CD14-positive monocyte (primary cell): ENCODE measurements at regions not wholly inside any gene's neighbourhood (a gene's known extent, or its start where the extent isn't known, plus 50 kb on each side); places are given as distances from the start of the nearest gene placed in this dataset.

Source experiments
- DNase-seq, 3 donors: peaks; one replicate each; pipeline ENCODE4 v3.0.0-alpha.2; 2011 to 2022
- H2AFZ ChIP-seq: 2 replicates; pipeline ENCODE4 v1.6.0; 2012; ENCODE audit warnings: mild to moderate bottlenecking, low read depth, low read length, inconsistent platforms; ENCODE audit not compliant: insufficient read depth, poor library complexity, severe bottlenecking
- H3K27ac ChIP-seq, 2 donors: 1 replicate in 1 of 2; 2 replicates in 1 of 2; pipeline ENCODE4 v1.5.1; 2012 to 2013; ENCODE audit warnings: low read length in 2 of 2, control low read depth in 1 of 2, inconsistent platforms in 1 of 2, low read depth in 1 of 2, mild to moderate bottlenecking in 1 of 2
- H3K27me3 ChIP-seq, 2 donors: one replicate each; pipeline versions ENCODE4 v1.6.0 to v1.6.1; 2011 to 2013; ENCODE audit warnings: low read length in 2 of 2; ENCODE audit not compliant: control insufficient read depth in 2 of 2, insufficient read depth in 2 of 2
- H3K36me3 ChIP-seq, 2 donors: replicated peaks in 1 of 2; 1 replicate in 1 of 2; 2 replicates in 1 of 2; pipeline versions ENCODE4 v1.5.1 to v1.6.1; 2012 to 2013; ENCODE audit warnings: low read length in 2 of 2, control low read depth in 1 of 2, inconsistent platforms in 1 of 2, mild to moderate bottlenecking in 1 of 2; ENCODE audit not compliant: insufficient read depth in 2 of 2, control insufficient read depth in 1 of 2
- H3K4me1 ChIP-seq, 2 donors: 1 replicate in 1 of 2; 2 replicates in 1 of 2; pipeline versions ENCODE4 v1.5.1 to v1.6.1; 2012 to 2013; ENCODE audit warnings: low read length in 2 of 2, control low read depth in 1 of 2, inconsistent platforms in 1 of 2, mild to moderate bottlenecking in 1 of 2, moderate library complexity in 1 of 2; ENCODE audit not compliant: insufficient read depth in 2 of 2, control insufficient read depth in 1 of 2
- H3K4me2 ChIP-seq: replicated peaks from 2 replicates; pipeline ENCODE3; 2012; ENCODE audit warnings: low read length, moderate library complexity, mild to moderate bottlenecking; ENCODE audit not compliant: poor library complexity, severe bottlenecking; ENCODE audit errors: extremely low read depth
- H3K4me3 ChIP-seq, 3 experiments: fragments of 200-600 bp in 1 of 3; sonication (generic) in 1 of 3; replicated peaks in 1 of 3; 1 replicate in 2 of 3; 2 replicates in 1 of 3; pipeline ENCODE4 v1.5.1; 2011 to 2013; ENCODE audit warnings: low read length in 3 of 3, mild to moderate bottlenecking in 3 of 3, control low read depth in 2 of 3, low read depth in 2 of 3, inconsistent platforms in 1 of 3, moderate library complexity in 1 of 3
- H3K79me2 ChIP-seq: 2 replicates; pipeline ENCODE4 v1.6.0; 2012; ENCODE audit warnings: mild to moderate bottlenecking, control low read depth, inconsistent platforms, low read length, moderate library complexity; ENCODE audit not compliant: insufficient read depth
- H3K9ac ChIP-seq: 2 replicates; pipeline ENCODE4 v1.6.0; 2017; ENCODE audit warnings: low read length, mild to moderate bottlenecking; ENCODE audit not compliant: insufficient read depth, poor library complexity, severe bottlenecking
- H3K9me3 ChIP-seq, 2 donors: replicated peaks in 1 of 2; 1 replicate in 1 of 2; 2 replicates in 1 of 2; pipeline versions ENCODE4 v1.5.1 to v1.6.1; 2012 to 2013; ENCODE audit warnings: low read length in 2 of 2, control low read depth in 1 of 2; ENCODE audit not compliant: control insufficient read depth in 1 of 2, insufficient read depth in 1 of 2
- H4K20me1 ChIP-seq: 2 replicates; pipeline ENCODE4 v1.6.0; 2012; ENCODE audit warnings: mild to moderate bottlenecking, low read length, control low read depth, moderate library complexity; ENCODE audit not compliant: insufficient read depth
- H3K27ac Mint-ChIP-seq, 7 donors: one replicate each; pipeline ENCODE4 v1.8.0; 2020; ENCODE audit warnings: mild to moderate bottlenecking in 7 of 7, mixed read lengths in 7 of 7, moderate library complexity in 6 of 7, inconsistent platforms in 2 of 7
- H3K27me3 Mint-ChIP-seq, 3 donors: one replicate each; pipeline ENCODE4 v1.8.0; 2021 to 2022; ENCODE audit warnings: low read depth in 3 of 3, mild to moderate bottlenecking in 3 of 3, mixed read lengths in 3 of 3, moderate library complexity in 3 of 3, inconsistent platforms in 1 of 3
- H3K36me3 Mint-ChIP-seq, 2 donors: one replicate each; pipeline ENCODE4 v1.8.0; 2020; ENCODE audit warnings: mixed read lengths in 2 of 2, inconsistent platforms in 1 of 2, mild to moderate bottlenecking in 1 of 2
- H3K4me1 Mint-ChIP-seq: one replicate; pipeline ENCODE4 v1.8.0; 2020; ENCODE audit warnings: mild to moderate bottlenecking, mixed read lengths
- H3K4me3 Mint-ChIP-seq, 2 donors: one replicate each; pipeline ENCODE4 v1.8.0; 2020; ENCODE audit warnings: mild to moderate bottlenecking in 2 of 2, mixed read lengths in 2 of 2, moderate library complexity in 1 of 2
- H3K9me3 Mint-ChIP-seq, 7 donors: one replicate each; pipeline ENCODE4 v1.8.0; 2020 to 2022; ENCODE audit warnings: mixed read lengths in 7 of 7, mild to moderate bottlenecking in 6 of 7, moderate library complexity in 6 of 7, inconsistent platforms in 2 of 7
- WGBS: methylation state at CpG from one replicate; pipeline ENCODE4 v1.1.5; 2013; ENCODE audit warnings: missing lambda C conversion rate; ENCODE audit not compliant: insufficient coverage; 5-methylcytosine and 5-hydroxymethylcytosine counted together
- intact Hi-C, 2 donors: fragments of 100-400 bp; cut with micrococcal nuclease; formaldehyde crosslinking; loops; one replicate each; pipeline versions ENCODE4 v1.15.0 to v1.15.1; 2023
- TF ChIP-seq, protein P1 (sequence below): fragments of 200-600 bp; IDR thresholded peaks from one replicate; pipeline ENCODE4 v1.8.0; 2022; ENCODE audit warnings: antibody characterized with exemption, mild to moderate bottlenecking

DNA sequence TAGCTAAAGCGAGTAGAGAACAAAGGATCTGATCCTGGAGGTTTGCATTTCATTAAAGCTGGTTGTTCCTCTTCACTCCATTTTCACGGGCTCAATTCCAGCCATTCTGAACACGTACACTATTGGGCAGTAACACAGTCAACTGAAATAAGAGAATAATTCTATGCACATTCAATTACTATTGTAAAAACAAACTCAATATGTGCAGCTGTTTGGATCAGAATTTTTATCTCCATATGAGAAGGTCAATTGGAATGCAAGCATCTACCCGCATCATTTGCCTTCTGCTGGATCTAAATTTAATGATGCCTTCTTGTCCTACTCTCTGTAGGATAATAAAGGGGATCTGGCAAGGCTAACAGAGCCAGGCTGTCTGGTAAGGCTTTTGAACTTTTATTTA is 562.8 kb upstream of the CCDC179 start:
- Mint-ChIP-seq H3K36me3 (no peaks in the 10 kb centered on the region), H3K4me3 (no peak overlapping the region), H3K27ac (no peak overlapping the region), H3K9me3 (peaks cover 0 to 13% (median 0%) of the 10 kb centered on the region in 7 donors), H3K27me3 (no peaks in the 10 kb centered on the region), H3K4me1 (no peaks in the 10 kb centered on the region)
- H3K9ac ChIP-seq = no peak overlapping the region
- no peak overlapping the region for H2AFZ ChIP-seq
- H3K4me1 ChIP-seq = no peaks in the 10 kb centered on the region
- H4K20me1 ChIP-seq = no peaks in the 10 kb centered on the region
- H3K27me3 ChIP-seq = no peaks in the 10 kb centered on the region
- no peaks in the 10 kb centered on the region for H3K79me2 ChIP-seq
- peaks cover 0 to 9% of the 10 kb centered on the region in 2 donors for H3K9me3 ChIP-seq
- TF ChIP-seq, protein P1, sequence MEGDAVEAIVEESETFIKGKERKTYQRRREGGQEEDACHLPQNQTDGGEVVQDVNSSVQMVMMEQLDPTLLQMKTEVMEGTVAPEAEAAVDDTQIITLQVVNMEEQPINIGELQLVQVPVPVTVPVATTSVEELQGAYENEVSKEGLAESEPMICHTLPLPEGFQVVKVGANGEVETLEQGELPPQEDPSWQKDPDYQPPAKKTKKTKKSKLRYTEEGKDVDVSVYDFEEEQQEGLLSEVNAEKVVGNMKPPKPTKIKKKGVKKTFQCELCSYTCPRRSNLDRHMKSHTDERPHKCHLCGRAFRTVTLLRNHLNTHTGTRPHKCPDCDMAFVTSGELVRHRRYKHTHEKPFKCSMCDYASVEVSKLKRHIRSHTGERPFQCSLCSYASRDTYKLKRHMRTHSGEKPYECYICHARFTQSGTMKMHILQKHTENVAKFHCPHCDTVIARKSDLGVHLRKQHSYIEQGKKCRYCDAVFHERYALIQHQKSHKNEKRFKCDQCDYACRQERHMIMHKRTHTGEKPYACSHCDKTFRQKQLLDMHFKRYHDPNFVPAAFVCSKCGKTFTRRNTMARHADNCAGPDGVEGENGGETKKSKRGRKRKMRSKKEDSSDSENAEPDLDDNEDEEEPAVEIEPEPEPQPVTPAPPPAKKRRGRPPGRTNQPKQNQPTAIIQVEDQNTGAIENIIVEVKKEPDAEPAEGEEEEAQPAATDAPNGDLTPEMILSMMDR = no peak
- no peaks in the 10 kb centered on the region for H3K36me3 ChIP-seq
- H3K4me2 ChIP-seq = no peak overlapping the region
- no peak for DNase-seq
- H3K27ac ChIP-seq = no peak overlapping the region
- intact Hi-C loops = no loop called here
- 100% methylated on average over 2 of the region's 4 CpGs for WGBS
- H3K4me3 ChIP-seq = no peak overlapping the region

DNA sequence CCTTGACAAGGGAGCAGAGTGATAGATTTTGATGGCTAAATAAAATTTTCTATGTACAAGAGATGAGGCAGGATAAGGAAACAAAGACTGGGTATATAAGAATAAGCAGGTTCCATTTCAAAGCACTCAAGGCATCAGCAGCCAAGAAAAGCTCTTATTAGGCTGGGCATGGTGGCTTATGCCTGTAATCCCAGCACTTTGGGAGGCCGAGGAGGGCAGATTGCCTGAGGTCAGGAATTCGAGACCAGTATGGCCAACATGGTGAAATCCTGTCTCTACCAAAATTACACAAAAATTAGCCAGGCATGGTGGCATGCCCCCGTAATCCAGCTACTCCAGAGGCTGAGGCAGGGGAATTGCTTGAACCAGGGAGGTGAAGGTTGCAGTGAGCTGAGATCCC is 563.4 kb upstream of the CCDC179 start:
- Histone ChIP-seq H3K36me3 (no peaks in the 10 kb centered on the region), H3K79me2 (no peaks in the 10 kb centered on the region), H4K20me1 (no peaks in the 10 kb centered on the region), H2AFZ (no peak overlapping the region), H3K4me3 (no peak overlapping the region), H3K27me3 (no peaks in the 10 kb centered on the region), H3K4me2 (no peak overlapping the region), H3K4me1 (no peaks in the 10 kb centered on the region), H3K27ac (no peak overlapping the region), H3K9ac (no peak overlapping the region), H3K9me3 (peaks cover 0 to 9% of the 10 kb centered on the region in 2 donors)
- H3K9me3 Mint-ChIP-seq = peaks cover 0 to 13% (median 0%) of the 10 kb centered on the region in 7 donors
- DNase-seq = no peak
- intact Hi-C loops = no loop called here
- no peak overlapping the region for H3K4me3 Mint-ChIP-seq
- no peak overlapping the region for H3K27ac Mint-ChIP-seq
- H3K4me1 Mint-ChIP-seq = no peaks in the 10 kb centered on the region
- no peaks in the 10 kb centered on the region for H3K27me3 Mint-ChIP-seq
- WGBS = no CpG with 5 or more reads among the region's 3 CpGs
- H3K36me3 Mint-ChIP-seq = no peaks in the 10 kb centered on the region
- TF ChIP-seq, protein P1 = no peak
